ENCODE measurements at regions not wholly inside any gene's neighbourhood (a gene's known extent, or its start where the extent isn't known, plus 50 kb on each side); places are given as distances from the start of the nearest gene placed in this dataset.

DNA sequence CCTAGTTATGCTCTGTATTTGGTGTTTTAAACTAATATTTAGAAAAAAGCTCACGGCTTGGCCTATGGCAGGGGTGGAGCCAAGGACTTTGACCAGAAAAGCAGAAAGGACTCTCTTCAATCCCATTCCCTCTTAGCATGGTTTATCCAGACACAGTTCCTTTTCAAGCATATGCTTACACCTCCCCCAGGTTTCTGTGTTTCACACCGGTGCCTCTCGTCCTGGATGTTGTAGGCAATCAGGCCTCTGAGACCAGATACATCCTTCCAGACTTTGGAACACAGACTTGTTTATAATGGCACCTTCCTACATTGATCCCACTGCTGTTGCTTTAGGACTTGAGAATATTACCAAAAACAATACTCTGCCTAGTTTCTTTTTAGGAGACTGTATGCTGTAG is 440.5 kb upstream of the ARPP21 start:
- TF ChIP-seq, protein P1, sequence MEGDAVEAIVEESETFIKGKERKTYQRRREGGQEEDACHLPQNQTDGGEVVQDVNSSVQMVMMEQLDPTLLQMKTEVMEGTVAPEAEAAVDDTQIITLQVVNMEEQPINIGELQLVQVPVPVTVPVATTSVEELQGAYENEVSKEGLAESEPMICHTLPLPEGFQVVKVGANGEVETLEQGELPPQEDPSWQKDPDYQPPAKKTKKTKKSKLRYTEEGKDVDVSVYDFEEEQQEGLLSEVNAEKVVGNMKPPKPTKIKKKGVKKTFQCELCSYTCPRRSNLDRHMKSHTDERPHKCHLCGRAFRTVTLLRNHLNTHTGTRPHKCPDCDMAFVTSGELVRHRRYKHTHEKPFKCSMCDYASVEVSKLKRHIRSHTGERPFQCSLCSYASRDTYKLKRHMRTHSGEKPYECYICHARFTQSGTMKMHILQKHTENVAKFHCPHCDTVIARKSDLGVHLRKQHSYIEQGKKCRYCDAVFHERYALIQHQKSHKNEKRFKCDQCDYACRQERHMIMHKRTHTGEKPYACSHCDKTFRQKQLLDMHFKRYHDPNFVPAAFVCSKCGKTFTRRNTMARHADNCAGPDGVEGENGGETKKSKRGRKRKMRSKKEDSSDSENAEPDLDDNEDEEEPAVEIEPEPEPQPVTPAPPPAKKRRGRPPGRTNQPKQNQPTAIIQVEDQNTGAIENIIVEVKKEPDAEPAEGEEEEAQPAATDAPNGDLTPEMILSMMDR (IDR thresholded peaks at IDR 0.05; ENCODE audit: poor library complexity, severe bottlenecking), result no peak
- TF ChIP-seq EP300 (conservative IDR thresholded peaks at IDR 0.05; ENCODE audit: poor library complexity, severe bottlenecking), result no peak
- no peak for TF ChIP-seq MXI1 (conservative IDR thresholded peaks at IDR 0.05; ENCODE audit: poor library complexity, severe bottlenecking)
- no peak for TF ChIP-seq EZH2 (IDR thresholded peaks at IDR 0.05; ENCODE audit: borderline replicate concordance, insufficient read depth, low read length, poor library complexity, severe bottlenecking)
- no peak for TF ChIP-seq RAD21 (conservative IDR thresholded peaks at IDR 0.05)
- TF ChIP-seq, protein P2, sequence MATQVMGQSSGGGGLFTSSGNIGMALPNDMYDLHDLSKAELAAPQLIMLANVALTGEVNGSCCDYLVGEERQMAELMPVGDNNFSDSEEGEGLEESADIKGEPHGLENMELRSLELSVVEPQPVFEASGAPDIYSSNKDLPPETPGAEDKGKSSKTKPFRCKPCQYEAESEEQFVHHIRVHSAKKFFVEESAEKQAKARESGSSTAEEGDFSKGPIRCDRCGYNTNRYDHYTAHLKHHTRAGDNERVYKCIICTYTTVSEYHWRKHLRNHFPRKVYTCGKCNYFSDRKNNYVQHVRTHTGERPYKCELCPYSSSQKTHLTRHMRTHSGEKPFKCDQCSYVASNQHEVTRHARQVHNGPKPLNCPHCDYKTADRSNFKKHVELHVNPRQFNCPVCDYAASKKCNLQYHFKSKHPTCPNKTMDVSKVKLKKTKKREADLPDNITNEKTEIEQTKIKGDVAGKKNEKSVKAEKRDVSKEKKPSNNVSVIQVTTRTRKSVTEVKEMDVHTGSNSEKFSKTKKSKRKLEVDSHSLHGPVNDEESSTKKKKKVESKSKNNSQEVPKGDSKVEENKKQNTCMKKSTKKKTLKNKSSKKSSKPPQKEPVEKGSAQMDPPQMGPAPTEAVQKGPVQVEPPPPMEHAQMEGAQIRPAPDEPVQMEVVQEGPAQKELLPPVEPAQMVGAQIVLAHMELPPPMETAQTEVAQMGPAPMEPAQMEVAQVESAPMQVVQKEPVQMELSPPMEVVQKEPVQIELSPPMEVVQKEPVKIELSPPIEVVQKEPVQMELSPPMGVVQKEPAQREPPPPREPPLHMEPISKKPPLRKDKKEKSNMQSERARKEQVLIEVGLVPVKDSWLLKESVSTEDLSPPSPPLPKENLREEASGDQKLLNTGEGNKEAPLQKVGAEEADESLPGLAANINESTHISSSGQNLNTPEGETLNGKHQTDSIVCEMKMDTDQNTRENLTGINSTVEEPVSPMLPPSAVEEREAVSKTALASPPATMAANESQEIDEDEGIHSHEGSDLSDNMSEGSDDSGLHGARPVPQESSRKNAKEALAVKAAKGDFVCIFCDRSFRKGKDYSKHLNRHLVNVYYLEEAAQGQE (IDR thresholded peaks at IDR 0.05; ENCODE audit: borderline replicate concordance), result no peak
- TF ChIP-seq TAF1 (IDR thresholded peaks at IDR 0.05; ENCODE audit: low read depth), result no peak
- TF ChIP-seq SMC3 (conservative IDR thresholded peaks at IDR 0.05; ENCODE audit: poor library complexity), result no peak
- TF ChIP-seq POLR2AphosphoS5 (IDR thresholded peaks at IDR 0.05), result no peak

All from neural cell (in vitro differentiated cells).